PC-3 (cell line): ENCODE measurements at regions not wholly inside any gene's neighbourhood (a gene's known extent, or its start where the extent isn't known, plus 50 kb on each side); places are given as distances from the start of the nearest gene placed in this dataset.

Experiments used
- ATAC-seq: fragments of 200-7000 bp; cut with Tn5 transposase; 2 replicates; pipeline ENCODE4 v1.9.1; 2020; ENCODE audit warnings: mild to moderate bottlenecking, moderate library complexity
- BruUV-seq: library from RNA; stranded (reverse); fragments of 400-500 nt; replicated peaks from 2 replicates; lab custom pipeline; 2021; lab: Mats Ljungman, UMichigan
- CTCF ChIA-PET: fragments of 300-600 bp; sonication (Branson Sonifier 250); formaldehyde crosslinking; loops from one replicate; lab custom pipeline; 2022; ENCODE audit warnings: antibody characterized with exemption; lab: Charles Lee
- POLR2A ChIA-PET: fragments of 300-600 bp; sonication (Branson Sonifier 250); formaldehyde crosslinking; loops from one replicate; lab custom pipeline; 2022; ENCODE audit warnings: antibody characterized with exemption; ENCODE audit not compliant: unreplicated experiment; lab: Charles Lee
- DNase-seq: peaks from one replicate; pipeline ENCODE4 v3.0.0-alpha.2; 2015
- H2AFZ ChIP-seq: fragments of 300-600 bp; sonication (generic); 2 replicates; pipeline ENCODE4 v1.6.0; 2016; ENCODE audit warnings: antibody characterized with exemption, low read length
- H3F3A ChIP-seq: fragments of 300-600 bp; sonication (generic); one replicate; pipeline ENCODE4 v1.6.0; 2017; ENCODE audit warnings: antibody characterized with exemption, low read length, control low read depth, mild to moderate bottlenecking; ENCODE audit not compliant: unreplicated experiment
- H3K27ac ChIP-seq: fragments of 300-600 bp; sonication (generic); 2 replicates; pipeline ENCODE4 v1.5.1; 2016; ENCODE audit warnings: mild to moderate bottlenecking, low read length
- H3K27me3 ChIP-seq: fragments of 300-600 bp; sonication (generic); 2 replicates; pipeline ENCODE4 v1.6.1; 2016; ENCODE audit warnings: low read length, mixed read lengths
- H3K36me3 ChIP-seq: fragments of 300-600 bp; sonication (generic); 2 replicates; pipeline ENCODE4 v1.6.1; 2016; ENCODE audit warnings: low read depth, mixed run types, low read length, mixed read lengths
- H3K4me1 ChIP-seq: fragments of 300-600 bp; sonication (generic); 2 replicates; pipeline ENCODE4 v1.5.1; 2016; ENCODE audit warnings: low read length; ENCODE audit not compliant: insufficient read depth
- H3K4me2 ChIP-seq: fragments of 300-600 bp; sonication (generic); 2 replicates; pipeline ENCODE4 v1.6.0; 2016; ENCODE audit warnings: low read length
- H3K4me3 ChIP-seq: fragments of 300-600 bp; sonication (generic); 2 replicates; pipeline ENCODE4 v1.5.1; 2016; ENCODE audit warnings: mild to moderate bottlenecking, low read length, mixed read lengths
- H3K79me2 ChIP-seq: fragments of 300-600 bp; sonication (generic); 2 replicates; pipeline ENCODE4 v1.6.1; 2017; ENCODE audit warnings: low read length, mixed read lengths
- H3K9ac ChIP-seq: fragments of 300-600 bp; sonication (generic); 2 replicates; pipeline ENCODE4 v1.6.0; 2016; ENCODE audit warnings: mild to moderate bottlenecking, low read length
- H3K9me2 ChIP-seq: fragments of 300-600 bp; sonication (generic); replicated peaks from 2 replicates; pipeline ENCODE4 v1.6.1; 2016; ENCODE audit warnings: mixed run types, low read length, mixed read lengths
- H3K9me3 ChIP-seq: fragments of 300-600 bp; sonication (generic); 2 replicates; pipeline ENCODE4 v1.6.1; 2016; ENCODE audit warnings: low read length, mixed read lengths
- H4K20me1 ChIP-seq: fragments of 300-600 bp; sonication (generic); 2 replicates; pipeline ENCODE4 v1.6.1; 2016; ENCODE audit warnings: low read length, mixed read lengths
- CTCF ChIP-seq: fragments of 300-600 bp; sonication (generic); conservative IDR thresholded peaks from 2 replicates; pipeline ENCODE4 v1.5.1; 2017; ENCODE audit warnings: antibody characterized with exemption, low read depth, mild to moderate bottlenecking, low read length
- EZH2 ChIP-seq: fragments of 300-600 bp; sonication (generic); IDR thresholded peaks from one replicate; pipeline ENCODE4 v1.6.1; 2017; ENCODE audit warnings: antibody characterized with exemption, mild to moderate bottlenecking, low read length; ENCODE audit not compliant: unreplicated experiment
- EZH2phosphoT487 ChIP-seq: fragments of 300-600 bp; sonication (generic); IDR thresholded peaks from 2 replicates; pipeline ENCODE4 v1.6.1; 2018; ENCODE audit warnings: mild to moderate bottlenecking, antibody characterized with exemption, low read length, borderline replicate concordance
- intact Hi-C: fragments of 100-400 bp; cut with micrococcal nuclease; formaldehyde crosslinking; loops from 2 replicates; pipeline ENCODE4 v1.9.0; 2023

- intact Hi-C loops = no loop called here
Observed at GRCh38 chr2:38220164-38220563, 144.2 kb upstream of the CYP1B1 start.

GRCh38 chr2:38218995-38219394 is 143.0 kb upstream of the CYP1B1 start:
- 0 out of 2 replicates have a peak, but pooled peaks cover 5% of the 10 kb centered on the region for H3K9me3 ChIP-seq
- H3K9ac ChIP-seq = no peak overlapping the region
- H4K20me1 ChIP-seq = no peaks in the 10 kb centered on the region
- no peak overlapping the region for H2AFZ ChIP-seq
- no TSS peak for BruUV-seq
- H3K79me2 ChIP-seq = no peaks in the 10 kb centered on the region
- no peak overlapping the region for H3K4me3 ChIP-seq
- no peaks in the 10 kb centered on the region for H3F3A ChIP-seq
- ATAC-seq (no peak), DNase-seq (no peak)
- H3K9me2 ChIP-seq = no peaks in the 10 kb centered on the region
- TF ChIP-seq EZH2phosphoT487 = no peak
- no peak for TF ChIP-seq EZH2
- TF ChIP-seq CTCF = no peak
- H3K4me2 ChIP-seq = no peak overlapping the region
- ChIA-PET CTCF (no interaction called here), POLR2A (no interaction called here)
- intact Hi-C loops = no loop called here
- H3K36me3 ChIP-seq = no peaks in the 10 kb centered on the region
- H3K27me3 ChIP-seq = no peaks in the 10 kb centered on the region
- H3K4me1 ChIP-seq = peaks cover 22% of the 10 kb centered on the region
- H3K27ac ChIP-seq = no peak overlapping the region

More at GRCh38 chr2:38220164-38220563, 144.2 kb upstream of the CYP1B1 start:
- Histone ChIP-seq H3K79me2 (no peaks in the 10 kb centered on the region), H3K27ac (no peak overlapping the region), H3K9me2 (no peaks in the 10 kb centered on the region), H3K4me3 (no peak overlapping the region), H3K4me1 (peaks cover 21% of the 10 kb centered on the region), H3K27me3 (no peaks in the 10 kb centered on the region), H3K36me3 (no peaks in the 10 kb centered on the region), H3K9me3 (0 out of 2 replicates have a peak, but pooled peaks cover 5% of the 10 kb centered on the region), H2AFZ (no peak overlapping the region), H4K20me1 (no peaks in the 10 kb centered on the region), H3F3A (no peaks in the 10 kb centered on the region), H3K9ac (no peak overlapping the region), H3K4me2 (no peak overlapping the region)
- ChIA-PET POLR2A (no interaction called here), CTCF (no interaction called here)
- TF ChIP-seq EZH2 (no peak), EZH2phosphoT487 (no peak), CTCF (no peak)
- ATAC-seq = no peak
- no peak for DNase-seq
- BruUV-seq = no TSS peak

- Histone ChIP-seq H4K20me1 (no peaks in the 10 kb centered on the region), H3K27ac (no peak overlapping the region), H3K4me3 (no peak overlapping the region), H2AFZ (no peak overlapping the region), H3K36me3 (no peaks in the 10 kb centered on the region), H3K4me2 (no peak overlapping the region), H3K9ac (no peak overlapping the region), H3K9me3 (0 out of 2 replicates have a peak, but pooled peaks cover 5% of the 10 kb centered on the region), H3K4me1 (peaks cover 22% of the 10 kb centered on the region), H3K79me2 (no peaks in the 10 kb centered on the region), H3K9me2 (no peaks in the 10 kb centered on the region), H3K27me3 (no peaks in the 10 kb centered on the region), H3F3A (no peaks in the 10 kb centered on the region)
- intact Hi-C loops = no loop called here
- ATAC-seq = no peak
- ChIA-PET CTCF (no interaction called here), POLR2A (no interaction called here)
- DNase-seq = no peak
- no TSS peak for BruUV-seq
- TF ChIP-seq EZH2 (no peak), EZH2phosphoT487 (no peak), CTCF (no peak)
Observed at GRCh38 chr2:38218591-38218991, 142.6 kb upstream of the CYP1B1 start.
